ENCODE measurements at regions not wholly inside any gene's neighbourhood (a gene's known extent, or its start where the extent isn't known, plus 50 kb on each side); places are given as distances from the start of the nearest gene placed in this dataset.

- H3K4me3 ChIP-seq = no peak overlapping the region
- no peak for DNase-seq (ENCODE audit: low spot score)
- H3K36me3 ChIP-seq = no peaks in the 10 kb centered on the region
- H3K4me1 ChIP-seq (replicated peaks) = no peaks in the 10 kb centered on the region
- no peaks in the 10 kb centered on the region for H3K27me3 ChIP-seq (replicated peaks; ENCODE audit: insufficient read depth)
- intact Hi-C loops (cut with DNase I) = no loop called here
- TF ChIP-seq CTCF (IDR thresholded peaks at IDR 0.05) = no peak
- no peak for TF ChIP-seq POLR2A (IDR thresholded peaks at IDR 0.05)
- no peak for TF ChIP-seq POLR2AphosphoS5 (IDR thresholded peaks at IDR 0.05)
- no peaks in the 10 kb centered on the region for H3K9me3 ChIP-seq
- no peak overlapping the region for H3K27ac ChIP-seq
- WGBS = 30% methylated on average over 1 of the region's 1 CpG
Observed at GRCh38 chr13:63501702-63502101, 2086.1 kb upstream of the PCDH20 start.

- Histone ChIP-seq H3K27me3 (replicated peaks; ENCODE audit: insufficient read depth) (no peaks in the 10 kb centered on the region), H3K27ac (no peak overlapping the region), H3K4me1 (replicated peaks) (no peaks in the 10 kb centered on the region), H3K9me3 (no peaks in the 10 kb centered on the region), H3K4me3 (no peak overlapping the region), H3K36me3 (no peaks in the 10 kb centered on the region)
- intact Hi-C loops (cut with DNase I) = no loop called here
- DNase-seq (ENCODE audit: low spot score) = no peak
- TF ChIP-seq POLR2A (IDR thresholded peaks at IDR 0.05) = no peak
- TF ChIP-seq POLR2AphosphoS5 (IDR thresholded peaks at IDR 0.05) = no peak
- TF ChIP-seq CTCF (IDR thresholded peaks at IDR 0.05) = no peak
Observed at GRCh38 chr13:63497601-63498000, 2082.0 kb upstream of the PCDH20 start.

- WGBS = 89% methylated on average over 2 of the region's 2 CpGs
- H3K4me3 ChIP-seq = no peak overlapping the region
Observed at GRCh38 chr13:63492604-63493003, 2077.0 kb upstream of the PCDH20 start.

GRCh38 chr13:63490149-63490548 lies 2074.5 kb upstream of the PCDH20 start:
- intact Hi-C loops (cut with DNase I) = no loop called here
- DNase-seq (ENCODE audit: low spot score) = no peak

More at GRCh38 chr13:63492604-63493003, 2077.0 kb upstream of the PCDH20 start:
- Histone ChIP-seq H3K36me3 (no peaks in the 10 kb centered on the region), H3K27ac (no peak overlapping the region), H3K4me1 (replicated peaks) (no peaks in the 10 kb centered on the region), H3K27me3 (replicated peaks; ENCODE audit: insufficient read depth) (no peaks in the 10 kb centered on the region), H3K9me3 (no peaks in the 10 kb centered on the region)
- TF ChIP-seq CTCF (IDR thresholded peaks at IDR 0.05) = no peak
- TF ChIP-seq POLR2A (IDR thresholded peaks at IDR 0.05) = no peak
- no peak for TF ChIP-seq POLR2AphosphoS5 (IDR thresholded peaks at IDR 0.05)
- DNase-seq (ENCODE audit: low spot score) = no peak
- intact Hi-C loops (cut with DNase I) = no loop called here

More at GRCh38 chr13:63490149-63490548, 2074.5 kb upstream of the PCDH20 start:
- Histone ChIP-seq H3K36me3 (no peaks in the 10 kb centered on the region), H3K4me3 (no peak overlapping the region), H3K27ac (no peak overlapping the region), H3K9me3 (no peaks in the 10 kb centered on the region), H3K27me3 (replicated peaks; ENCODE audit: insufficient read depth) (no peaks in the 10 kb centered on the region), H3K4me1 (replicated peaks) (no peaks in the 10 kb centered on the region)
- TF ChIP-seq POLR2AphosphoS5 (IDR thresholded peaks at IDR 0.05) (no peak), CTCF (IDR thresholded peaks at IDR 0.05) (no peak), POLR2A (IDR thresholded peaks at IDR 0.05) (no peak)
- 88% methylated on average over 1 of the region's 1 CpG for WGBS

Measured in prostate gland (tissue), 2 donors.